ENCODE measurements at regions not wholly inside any gene's neighbourhood (a gene's known extent, or its start where the extent isn't known, plus 50 kb on each side); places are given as distances from the start of the nearest gene placed in this dataset.

- TF ChIP-seq CTCF (IDR thresholded peaks at IDR 0.05) (no peak), POLR2A (IDR thresholded peaks at IDR 0.05) (no peak)
Observed at GRCh38 chr2:2570871-2571270, 239.8 kb upstream of the MYT1L start.
